Tibial artery (tissue), 4 donors: ENCODE measurements at regions not wholly inside any gene's neighbourhood (a gene's known extent, or its start where the extent isn't known, plus 50 kb on each side); places are given as distances from the start of the nearest gene placed in this dataset.
A peak's percentile ranks its signal among the peaks of the same experiment; 100 is the strongest.

ENCODE experiments used
- DNase-seq, 2 donors: peaks; one replicate each; pipeline ENCODE4 v3.0.0-alpha.2; 2019
- H3K27ac ChIP-seq, 2 donors: fragments of 200-600 bp; sonication (generic) in 1 of 2; 1 replicate in 1 of 2; 2 replicates in 1 of 2; pipeline ENCODE4 v1.5.1; 2018 to 2019; ENCODE audit warnings: mild to moderate bottlenecking in 1 of 2
- H3K27me3 ChIP-seq, 2 donors: fragments of 200-600 bp; sonication (generic) in 1 of 2; one replicate each; pipeline versions ENCODE4 v1.5.1 to v1.6.0; 2016 to 2019
- H3K36me3 ChIP-seq, 3 donors: fragments of 200-600 bp; sonication (generic) in 2 of 3; one replicate each; pipeline ENCODE4 v1.5.1; 2016 to 2019; ENCODE audit warnings: mild to moderate bottlenecking in 2 of 3
- H3K4me1 ChIP-seq, 4 donors: fragments of 200-600 bp; sonication (generic) in 2 of 4; 1 replicate in 3 of 4; 2 replicates in 1 of 4; pipeline ENCODE4 v1.5.1; 2016 to 2019
- H3K4me3 ChIP-seq, 2 donors: fragments of 200-600 bp; sonication (generic) in 1 of 2; 1 replicate in 1 of 2; 2 replicates in 1 of 2; pipeline ENCODE4 v1.5.1; 2018 to 2019; ENCODE audit warnings: mild to moderate bottlenecking in 2 of 2
- H3K9me3 ChIP-seq, 3 donors: fragments of 200-600 bp; sonication (generic) in 1 of 3; one replicate each; pipeline ENCODE4 v1.5.1; 2016 to 2019
- intact Hi-C: fragments of 100-400 bp; cut with DNase I; formaldehyde crosslinking; loops from one replicate; pipeline ENCODE4 v1.15.0; 2023; ENCODE audit warnings: low total_unique reads
- TF ChIP-seq, protein P1 (sequence below), 2 experiments: fragments of 200-600 bp in 1 of 2; fragments of 450-650 bp in 1 of 2; IDR thresholded peaks; one replicate each; pipeline ENCODE4 v1.5.1; 2017 to 2019; ENCODE audit warnings: antibody characterized with exemption in 2 of 2, mild to moderate bottlenecking in 1 of 2, moderate library complexity in 1 of 2

DNA sequence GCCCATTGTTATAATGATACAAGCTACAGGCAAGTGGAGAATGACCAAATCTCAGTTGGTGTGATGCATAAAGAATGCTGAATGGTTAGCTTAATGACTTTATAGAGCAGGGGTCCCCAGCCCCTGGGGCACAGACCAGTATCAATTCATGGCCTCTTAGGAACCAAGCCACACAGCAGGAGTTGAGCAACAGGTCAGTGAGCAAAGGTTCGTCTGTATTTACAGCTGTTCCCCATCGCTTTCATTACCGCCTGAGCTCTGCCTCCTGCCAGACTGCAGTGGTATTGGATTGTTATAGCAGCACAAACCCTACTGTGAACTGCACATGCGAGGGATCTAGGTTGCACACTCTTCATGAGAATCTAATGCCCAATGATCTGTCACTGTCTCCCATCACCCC, 114.0 kb upstream of the ZFHX3 start:
- Histone ChIP-seq H3K36me3 (no peaks in the 10 kb centered on the region), H3K4me3 (no peak overlapping the region), H3K27me3 (no peaks in the 10 kb centered on the region), H3K4me1 (peaks cover 0 to 12% (median 3%) of the 10 kb centered on the region in 4 donors), H3K9me3 (no peaks in the 10 kb centered on the region), H3K27ac (no peak overlapping the region)
- intact Hi-C loops: no loop called here
- TF ChIP-seq, protein P1, sequence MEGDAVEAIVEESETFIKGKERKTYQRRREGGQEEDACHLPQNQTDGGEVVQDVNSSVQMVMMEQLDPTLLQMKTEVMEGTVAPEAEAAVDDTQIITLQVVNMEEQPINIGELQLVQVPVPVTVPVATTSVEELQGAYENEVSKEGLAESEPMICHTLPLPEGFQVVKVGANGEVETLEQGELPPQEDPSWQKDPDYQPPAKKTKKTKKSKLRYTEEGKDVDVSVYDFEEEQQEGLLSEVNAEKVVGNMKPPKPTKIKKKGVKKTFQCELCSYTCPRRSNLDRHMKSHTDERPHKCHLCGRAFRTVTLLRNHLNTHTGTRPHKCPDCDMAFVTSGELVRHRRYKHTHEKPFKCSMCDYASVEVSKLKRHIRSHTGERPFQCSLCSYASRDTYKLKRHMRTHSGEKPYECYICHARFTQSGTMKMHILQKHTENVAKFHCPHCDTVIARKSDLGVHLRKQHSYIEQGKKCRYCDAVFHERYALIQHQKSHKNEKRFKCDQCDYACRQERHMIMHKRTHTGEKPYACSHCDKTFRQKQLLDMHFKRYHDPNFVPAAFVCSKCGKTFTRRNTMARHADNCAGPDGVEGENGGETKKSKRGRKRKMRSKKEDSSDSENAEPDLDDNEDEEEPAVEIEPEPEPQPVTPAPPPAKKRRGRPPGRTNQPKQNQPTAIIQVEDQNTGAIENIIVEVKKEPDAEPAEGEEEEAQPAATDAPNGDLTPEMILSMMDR (IDR thresholded peaks at IDR 0.05): no peak
- no peak for DNase-seq

DNA sequence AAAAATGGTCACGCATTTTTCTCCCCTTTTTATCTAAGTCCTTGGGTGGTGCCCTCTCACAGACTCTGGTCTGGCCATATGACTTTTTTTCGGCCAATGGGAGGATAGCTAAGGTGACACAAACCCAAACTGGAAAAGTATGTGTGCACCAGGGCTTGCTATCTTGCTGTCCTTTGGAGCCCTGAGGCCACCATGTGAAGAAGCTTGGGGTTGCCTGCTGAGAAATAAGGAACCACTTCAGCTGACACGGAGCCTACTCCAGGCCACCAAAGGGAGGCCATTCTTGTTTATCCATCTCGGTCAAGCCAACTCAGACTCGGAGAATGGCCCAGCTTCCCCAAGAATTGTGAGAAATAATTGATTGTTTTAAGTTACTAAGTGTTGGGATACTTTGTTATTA, 111.4 kb upstream of the ZFHX3 start:
- TF ChIP-seq, protein P1 (IDR thresholded peaks at IDR 0.05): no peak
- H3K27me3 ChIP-seq: no peaks in the 10 kb centered on the region
- DNase-seq: no peak
- no peaks in the 10 kb centered on the region for H3K9me3 ChIP-seq
- intact Hi-C loops: no loop called here
- no peak overlapping the region for H3K4me3 ChIP-seq
- H3K4me1 ChIP-seq: peaks cover 0 to 6% (median 0%) of the 10 kb centered on the region in 4 donors
- no peaks in the 10 kb centered on the region for H3K36me3 ChIP-seq
- H3K27ac ChIP-seq: no peak overlapping the region

DNA sequence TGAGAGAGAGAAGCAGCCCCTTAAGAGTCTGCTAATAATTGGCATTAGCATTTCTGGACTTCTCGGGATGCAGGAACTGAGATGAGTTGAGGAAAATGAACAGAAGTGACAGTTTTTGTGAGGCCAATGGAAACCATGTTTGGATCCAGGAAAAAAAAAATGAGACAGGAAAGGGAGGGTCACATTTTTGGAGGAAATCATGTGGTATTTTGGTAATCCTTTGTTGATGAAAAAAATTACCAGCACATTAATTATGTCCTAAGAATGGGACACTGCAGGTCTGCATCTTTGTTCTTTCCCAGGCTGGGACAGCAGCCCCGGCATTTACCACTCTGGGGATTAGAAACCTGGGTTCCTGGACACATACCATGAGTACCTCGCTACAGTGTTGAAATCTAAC, 109.9 kb upstream of the ZFHX3 start:
- Histone ChIP-seq H3K4me3 (no peak overlapping the region), H3K9me3 (no peaks in the 10 kb centered on the region), H3K27me3 (no peaks in the 10 kb centered on the region), H3K4me1 (peaks cover 0 to 6% (median 0%) of the 10 kb centered on the region in 4 donors), H3K36me3 (no peaks in the 10 kb centered on the region), H3K27ac (no peak overlapping the region)
- intact Hi-C loops: no loop called here
- TF ChIP-seq, protein P1 (IDR thresholded peaks at IDR 0.05): no peak
- DNase-seq: no peak

DNA sequence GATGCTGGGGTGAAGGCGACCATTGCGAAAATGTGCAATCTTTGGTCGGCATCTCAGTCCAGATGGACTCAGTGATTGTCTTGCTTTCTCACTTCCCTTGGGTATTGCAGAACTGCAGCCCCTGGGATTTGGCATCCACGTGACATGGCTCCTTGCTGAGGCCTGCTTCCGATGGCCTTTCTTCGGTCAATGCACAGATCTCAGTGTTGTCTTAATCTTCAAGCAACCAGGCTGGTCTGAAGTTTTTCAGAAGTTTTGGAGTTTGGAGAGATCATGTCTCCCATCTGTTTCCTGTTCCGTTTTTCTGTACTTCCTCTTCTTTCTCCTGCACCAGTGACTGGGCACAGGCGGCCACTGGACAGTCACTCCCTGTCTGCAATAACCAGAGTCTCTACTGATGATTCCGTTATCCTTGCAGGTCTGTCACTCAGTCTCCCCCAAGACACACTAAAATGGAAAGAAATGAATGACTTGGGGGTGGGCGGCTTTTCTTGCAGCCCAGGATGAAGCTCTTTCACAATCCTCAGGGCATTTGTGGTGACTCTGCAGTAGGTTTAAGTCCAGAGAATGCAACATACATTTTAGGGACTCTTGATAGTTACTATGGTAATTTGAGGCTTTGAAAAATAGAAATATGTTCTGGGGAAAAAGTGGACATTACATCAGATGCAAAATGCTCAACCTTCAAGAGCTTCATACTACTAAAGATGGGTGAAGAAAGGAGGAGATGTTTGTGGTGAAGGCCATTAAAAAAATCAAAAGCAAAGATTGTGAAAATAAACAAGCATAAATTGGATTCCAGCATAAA, 106.3 kb upstream of the ZFHX3 start:
- Histone ChIP-seq H3K27me3 (no peaks in the 10 kb centered on the region), H3K4me3 (no peak overlapping the region), H3K36me3 (no peaks in the 10 kb centered on the region), H3K9me3 (no peaks in the 10 kb centered on the region), H3K27ac (no peak overlapping the region), H3K4me1 (peaks cover 0 to 12% (median 0%) of the 10 kb centered on the region in 4 donors)
- peak; percentile 67 to 77 for DNase-seq
- TF ChIP-seq, protein P1 (IDR thresholded peaks at IDR 0.05): no peak
- intact Hi-C loops: no loop called here

DNA sequence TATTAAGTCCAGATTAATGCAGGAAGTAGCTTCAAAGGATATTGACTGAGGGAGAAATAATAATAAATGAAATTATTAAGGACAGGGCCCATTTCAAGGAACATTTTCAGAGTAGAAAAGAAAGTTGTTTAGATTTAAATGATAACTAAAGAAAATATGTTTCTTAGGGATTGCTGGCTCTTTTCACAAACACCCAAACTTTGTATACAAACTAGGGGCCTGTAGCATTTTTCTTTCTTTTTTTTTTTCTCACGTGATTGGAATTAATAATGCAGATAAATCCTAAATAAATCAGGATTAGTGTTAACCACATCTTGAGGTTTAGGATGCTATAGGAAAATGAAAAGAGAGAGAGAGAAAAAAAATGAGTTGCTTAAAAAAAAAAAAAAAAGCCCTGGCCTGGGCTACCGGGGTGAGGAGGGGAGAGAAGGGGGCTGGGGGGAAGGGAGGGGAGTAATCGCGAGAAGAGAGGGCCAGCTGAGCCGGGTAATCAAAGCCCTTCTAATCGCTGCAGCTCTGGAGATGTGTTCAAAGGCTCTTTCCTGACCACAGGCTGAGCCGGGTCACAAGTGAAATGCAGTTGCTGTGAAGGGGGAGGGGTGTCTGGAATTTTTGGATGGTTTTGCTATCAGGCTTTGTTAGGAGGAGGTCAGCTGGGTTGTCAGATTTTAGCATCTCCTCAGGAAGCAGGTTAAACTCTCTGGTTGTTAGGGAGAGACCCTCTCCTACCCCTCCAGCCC, 104.6 kb upstream of the ZFHX3 start:
- intact Hi-C loops: no loop called here
- no peak for DNase-seq
- TF ChIP-seq, protein P1 (IDR thresholded peaks at IDR 0.05): no peak
- no peaks in the 10 kb centered on the region for H3K36me3 ChIP-seq
- H3K9me3 ChIP-seq: no peaks in the 10 kb centered on the region
- no peak overlapping the region for H3K27ac ChIP-seq
- H3K27me3 ChIP-seq: no peaks in the 10 kb centered on the region
- H3K4me3 ChIP-seq: no peak overlapping the region
- peaks cover 0 to 12% (median 0%) of the 10 kb centered on the region in 4 donors for H3K4me1 ChIP-seq
